ENCODE measurements at regions not wholly inside any gene's neighbourhood (a gene's known extent, or its start where the extent isn't known, plus 50 kb on each side); places are given as distances from the start of the nearest gene placed in this dataset.

- no peak overlapping the region for H3K4me2 ChIP-seq (ENCODE audit: insufficient read depth in 1 of 2, low read depth in 2 of 2, low read length in 2 of 2)
- DNase-seq (ENCODE audit: low read depth in 1 of 2, low spot score in 2 of 2) (no peak), FAIRE-seq (no peak)
- ChIA-PET POLR2A (ENCODE audit: partially characterized antibody) (no interaction called here), CTCF (ENCODE audit: partially characterized antibody) (no interaction called here)
- H4K8ac ChIP-seq (ENCODE audit: extremely low read depth, insufficient read depth, low read length): no peak overlapping the region
- H3K23me2 ChIP-seq (ENCODE audit: low read depth, low read length): no peaks in the 10 kb centered on the region
- H2BK20ac ChIP-seq (ENCODE audit: low read length): no peak overlapping the region
- H3K36me3 ChIP-seq (ENCODE audit: control insufficient read depth in 2 of 4, insufficient read depth in 4 of 4, low read length in 3 of 4): no peaks in the 10 kb centered on the region
- no peak overlapping the region for H3K9ac ChIP-seq (replicated peaks in 1 of 4; ENCODE audit: extremely low read depth in 1 of 4, low read depth in 3 of 4, low read length in 3 of 4)
- 100% methylated on average over 3 of the region's 3 CpGs; no CpG with 5 or more reads in 1 of the 2 experiments for WGBS, 2 experiments (ENCODE audit: extremely low coverage in 1 of 2, insufficient coverage in 1 of 2, insufficient read length in 1 of 2, insufficient replicate concordance in 2 of 2, low coverage in 1 of 2, low lambda C conversion rate in 2 of 2, missing lambda C conversion rate in 1 of 2)
- H3K4me1 ChIP-seq (replicated peaks in 1 of 4; ENCODE audit: control insufficient read depth in 3 of 4, insufficient read depth in 4 of 4, low read length in 3 of 4): no peaks in the 10 kb centered on the region
- no peak overlapping the region for H3K18ac ChIP-seq (ENCODE audit: extremely low read depth, low read length)
- H2AFZ ChIP-seq (ENCODE audit: low read length): no peak overlapping the region
- no peak overlapping the region for H2BK12ac ChIP-seq (ENCODE audit: low read depth, low read length)
- H2BK5ac ChIP-seq (ENCODE audit: low read depth, low read length): no peak overlapping the region
- H3K9me3 ChIP-seq (ENCODE audit: insufficient read depth in 2 of 2, low read depth in 1 of 2, low read length in 1 of 2): no peaks in the 10 kb centered on the region
- no peak overlapping the region for H3K4me3 ChIP-seq (ENCODE audit: extremely low read depth in 1 of 4, insufficient read depth in 2 of 4, low read depth in 3 of 4, low read length in 4 of 4)
- H3K27ac ChIP-seq (ENCODE audit: low read depth, low read length): no peak overlapping the region
- no peaks in the 10 kb centered on the region for H3K79me2 ChIP-seq (ENCODE audit: control insufficient read depth in 1 of 2, insufficient read depth in 2 of 2, low read length in 2 of 2)
- H3K23ac ChIP-seq (ENCODE audit: insufficient read length): no peak overlapping the region
- H2BK15ac ChIP-seq (ENCODE audit: low read length): no peak overlapping the region
- H3K27me3 ChIP-seq (replicated peaks in 1 of 4; ENCODE audit: control insufficient read depth in 3 of 4, extremely low read depth in 1 of 4, insufficient read depth in 3 of 4, low read length in 3 of 4): no peaks in the 10 kb centered on the region
- no peak overlapping the region for H2BK120ac ChIP-seq (replicated peaks; ENCODE audit: low read depth, low read length)
- no peaks in the 10 kb centered on the region for H4K20me1 ChIP-seq (replicated peaks in 1 of 2; ENCODE audit: control insufficient read depth in 1 of 2, insufficient read depth in 2 of 2, low read length in 2 of 2)
- no peaks in the 10 kb centered on the region for H3K79me1 ChIP-seq (ENCODE audit: low read depth, low read length)
- H4K91ac ChIP-seq (replicated peaks; ENCODE audit: insufficient read length, low read length): no peak overlapping the region
- no peak overlapping the region for H3K14ac ChIP-seq (ENCODE audit: insufficient read length)
- no peak overlapping the region for H2AK5ac ChIP-seq (ENCODE audit: low read depth, low read length)
- H3K56ac ChIP-seq (replicated peaks; ENCODE audit: insufficient read length, low read depth, low read length): no peak overlapping the region
- H3K4ac ChIP-seq (replicated peaks; ENCODE audit: insufficient read length, low read depth, low read length): no peak overlapping the region
- H4K5ac ChIP-seq (ENCODE audit: insufficient read length, low read depth, low read length): no peak overlapping the region
- TF ChIP-seq, protein P1, sequence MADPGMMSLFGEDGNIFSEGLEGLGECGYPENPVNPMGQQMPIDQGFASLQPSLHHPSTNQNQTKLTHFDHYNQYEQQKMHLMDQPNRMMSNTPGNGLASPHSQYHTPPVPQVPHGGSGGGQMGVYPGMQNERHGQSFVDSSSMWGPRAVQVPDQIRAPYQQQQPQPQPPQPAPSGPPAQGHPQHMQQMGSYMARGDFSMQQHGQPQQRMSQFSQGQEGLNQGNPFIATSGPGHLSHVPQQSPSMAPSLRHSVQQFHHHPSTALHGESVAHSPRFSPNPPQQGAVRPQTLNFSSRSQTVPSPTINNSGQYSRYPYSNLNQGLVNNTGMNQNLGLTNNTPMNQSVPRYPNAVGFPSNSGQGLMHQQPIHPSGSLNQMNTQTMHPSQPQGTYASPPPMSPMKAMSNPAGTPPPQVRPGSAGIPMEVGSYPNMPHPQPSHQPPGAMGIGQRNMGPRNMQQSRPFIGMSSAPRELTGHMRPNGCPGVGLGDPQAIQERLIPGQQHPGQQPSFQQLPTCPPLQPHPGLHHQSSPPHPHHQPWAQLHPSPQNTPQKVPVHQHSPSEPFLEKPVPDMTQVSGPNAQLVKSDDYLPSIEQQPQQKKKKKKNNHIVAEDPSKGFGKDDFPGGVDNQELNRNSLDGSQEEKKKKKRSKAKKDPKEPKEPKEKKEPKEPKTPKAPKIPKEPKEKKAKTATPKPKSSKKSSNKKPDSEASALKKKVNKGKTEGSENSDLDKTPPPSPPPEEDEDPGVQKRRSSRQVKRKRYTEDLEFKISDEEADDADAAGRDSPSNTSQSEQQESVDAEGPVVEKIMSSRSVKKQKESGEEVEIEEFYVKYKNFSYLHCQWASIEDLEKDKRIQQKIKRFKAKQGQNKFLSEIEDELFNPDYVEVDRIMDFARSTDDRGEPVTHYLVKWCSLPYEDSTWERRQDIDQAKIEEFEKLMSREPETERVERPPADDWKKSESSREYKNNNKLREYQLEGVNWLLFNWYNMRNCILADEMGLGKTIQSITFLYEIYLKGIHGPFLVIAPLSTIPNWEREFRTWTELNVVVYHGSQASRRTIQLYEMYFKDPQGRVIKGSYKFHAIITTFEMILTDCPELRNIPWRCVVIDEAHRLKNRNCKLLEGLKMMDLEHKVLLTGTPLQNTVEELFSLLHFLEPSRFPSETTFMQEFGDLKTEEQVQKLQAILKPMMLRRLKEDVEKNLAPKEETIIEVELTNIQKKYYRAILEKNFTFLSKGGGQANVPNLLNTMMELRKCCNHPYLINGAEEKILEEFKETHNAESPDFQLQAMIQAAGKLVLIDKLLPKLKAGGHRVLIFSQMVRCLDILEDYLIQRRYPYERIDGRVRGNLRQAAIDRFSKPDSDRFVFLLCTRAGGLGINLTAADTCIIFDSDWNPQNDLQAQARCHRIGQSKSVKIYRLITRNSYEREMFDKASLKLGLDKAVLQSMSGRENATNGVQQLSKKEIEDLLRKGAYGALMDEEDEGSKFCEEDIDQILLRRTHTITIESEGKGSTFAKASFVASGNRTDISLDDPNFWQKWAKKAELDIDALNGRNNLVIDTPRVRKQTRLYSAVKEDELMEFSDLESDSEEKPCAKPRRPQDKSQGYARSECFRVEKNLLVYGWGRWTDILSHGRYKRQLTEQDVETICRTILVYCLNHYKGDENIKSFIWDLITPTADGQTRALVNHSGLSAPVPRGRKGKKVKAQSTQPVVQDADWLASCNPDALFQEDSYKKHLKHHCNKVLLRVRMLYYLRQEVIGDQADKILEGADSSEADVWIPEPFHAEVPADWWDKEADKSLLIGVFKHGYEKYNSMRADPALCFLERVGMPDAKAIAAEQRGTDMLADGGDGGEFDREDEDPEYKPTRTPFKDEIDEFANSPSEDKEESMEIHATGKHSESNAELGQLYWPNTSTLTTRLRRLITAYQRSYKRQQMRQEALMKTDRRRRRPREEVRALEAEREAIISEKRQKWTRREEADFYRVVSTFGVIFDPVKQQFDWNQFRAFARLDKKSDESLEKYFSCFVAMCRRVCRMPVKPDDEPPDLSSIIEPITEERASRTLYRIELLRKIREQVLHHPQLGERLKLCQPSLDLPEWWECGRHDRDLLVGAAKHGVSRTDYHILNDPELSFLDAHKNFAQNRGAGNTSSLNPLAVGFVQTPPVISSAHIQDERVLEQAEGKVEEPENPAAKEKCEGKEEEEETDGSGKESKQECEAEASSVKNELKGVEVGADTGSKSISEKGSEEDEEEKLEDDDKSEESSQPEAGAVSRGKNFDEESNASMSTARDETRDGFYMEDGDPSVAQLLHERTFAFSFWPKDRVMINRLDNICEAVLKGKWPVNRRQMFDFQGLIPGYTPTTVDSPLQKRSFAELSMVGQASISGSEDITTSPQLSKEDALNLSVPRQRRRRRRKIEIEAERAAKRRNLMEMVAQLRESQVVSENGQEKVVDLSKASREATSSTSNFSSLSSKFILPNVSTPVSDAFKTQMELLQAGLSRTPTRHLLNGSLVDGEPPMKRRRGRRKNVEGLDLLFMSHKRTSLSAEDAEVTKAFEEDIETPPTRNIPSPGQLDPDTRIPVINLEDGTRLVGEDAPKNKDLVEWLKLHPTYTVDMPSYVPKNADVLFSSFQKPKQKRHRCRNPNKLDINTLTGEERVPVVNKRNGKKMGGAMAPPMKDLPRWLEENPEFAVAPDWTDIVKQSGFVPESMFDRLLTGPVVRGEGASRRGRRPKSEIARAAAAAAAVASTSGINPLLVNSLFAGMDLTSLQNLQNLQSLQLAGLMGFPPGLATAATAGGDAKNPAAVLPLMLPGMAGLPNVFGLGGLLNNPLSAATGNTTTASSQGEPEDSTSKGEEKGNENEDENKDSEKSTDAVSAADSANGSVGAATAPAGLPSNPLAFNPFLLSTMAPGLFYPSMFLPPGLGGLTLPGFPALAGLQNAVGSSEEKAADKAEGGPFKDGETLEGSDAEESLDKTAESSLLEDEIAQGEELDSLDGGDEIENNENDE (IDR thresholded peaks at IDR 0.05; ENCODE audit: insufficient replicate concordance, low read length): no peak
These were observed 122.7 kb upstream of the THBS1 start for GRCh38 chr15:39458131-39458530.
